ENCODE measurements at regions not wholly inside any gene's neighbourhood (a gene's known extent, or its start where the extent isn't known, plus 50 kb on each side); places are given as distances from the start of the nearest gene placed in this dataset.

DNA sequence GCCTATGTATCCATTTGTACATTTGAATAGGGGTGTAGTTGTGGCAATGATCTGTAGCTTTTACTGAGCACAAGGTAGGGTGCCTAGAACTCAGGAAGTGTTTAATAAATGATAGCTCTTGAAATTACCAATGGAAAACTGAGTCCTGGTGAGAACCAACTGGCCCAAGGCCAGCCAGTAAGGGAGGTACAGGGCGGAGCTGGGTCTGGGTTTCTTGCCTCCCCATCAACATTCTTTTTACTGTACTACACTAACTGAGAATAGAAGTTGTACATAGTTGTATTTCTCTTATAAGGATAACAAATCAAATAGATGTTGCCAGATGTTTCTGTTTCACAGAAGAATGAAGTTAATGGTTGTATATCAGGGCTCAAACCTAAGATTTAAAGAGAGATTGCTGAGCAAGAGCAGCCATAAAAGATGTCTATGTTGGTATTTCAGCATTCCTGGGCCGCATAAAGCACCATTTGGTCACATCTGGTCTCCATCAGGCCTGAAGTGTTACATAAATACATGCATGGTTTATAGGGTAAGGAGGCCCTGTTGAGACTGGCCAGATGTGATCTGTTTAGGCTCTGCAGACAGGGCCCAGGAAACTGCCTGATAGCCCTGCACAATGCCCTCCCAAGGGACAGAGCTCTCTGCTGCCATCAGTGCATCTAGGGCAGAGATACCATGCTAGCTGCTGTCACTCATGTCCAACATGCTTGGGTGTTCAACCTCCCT is 210.5 kb downstream of the NXNL2 start:
- TF ChIP-seq POLR2A (IDR thresholded peaks at IDR 0.05; ENCODE audit: extremely low read depth, insufficient read length) (no peak), MYC (IDR thresholded peaks at IDR 0.05; ENCODE audit: low read depth, low read length) (no peak)
- TF ChIP-seq, protein P1, sequence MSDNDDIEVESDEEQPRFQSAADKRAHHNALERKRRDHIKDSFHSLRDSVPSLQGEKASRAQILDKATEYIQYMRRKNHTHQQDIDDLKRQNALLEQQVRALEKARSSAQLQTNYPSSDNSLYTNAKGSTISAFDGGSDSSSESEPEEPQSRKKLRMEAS (IDR thresholded peaks at IDR 0.05; ENCODE audit: low read depth, low read length) = no peak
- TF ChIP-seq, protein P2, sequence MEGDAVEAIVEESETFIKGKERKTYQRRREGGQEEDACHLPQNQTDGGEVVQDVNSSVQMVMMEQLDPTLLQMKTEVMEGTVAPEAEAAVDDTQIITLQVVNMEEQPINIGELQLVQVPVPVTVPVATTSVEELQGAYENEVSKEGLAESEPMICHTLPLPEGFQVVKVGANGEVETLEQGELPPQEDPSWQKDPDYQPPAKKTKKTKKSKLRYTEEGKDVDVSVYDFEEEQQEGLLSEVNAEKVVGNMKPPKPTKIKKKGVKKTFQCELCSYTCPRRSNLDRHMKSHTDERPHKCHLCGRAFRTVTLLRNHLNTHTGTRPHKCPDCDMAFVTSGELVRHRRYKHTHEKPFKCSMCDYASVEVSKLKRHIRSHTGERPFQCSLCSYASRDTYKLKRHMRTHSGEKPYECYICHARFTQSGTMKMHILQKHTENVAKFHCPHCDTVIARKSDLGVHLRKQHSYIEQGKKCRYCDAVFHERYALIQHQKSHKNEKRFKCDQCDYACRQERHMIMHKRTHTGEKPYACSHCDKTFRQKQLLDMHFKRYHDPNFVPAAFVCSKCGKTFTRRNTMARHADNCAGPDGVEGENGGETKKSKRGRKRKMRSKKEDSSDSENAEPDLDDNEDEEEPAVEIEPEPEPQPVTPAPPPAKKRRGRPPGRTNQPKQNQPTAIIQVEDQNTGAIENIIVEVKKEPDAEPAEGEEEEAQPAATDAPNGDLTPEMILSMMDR (IDR thresholded peaks at IDR 0.05; ENCODE audit: low read depth, low read length) = no peak
- no peak overlapping the region for H3K4me3 ChIP-seq (ENCODE audit: low read depth, low read length)
- DNase-seq (ENCODE audit: low read depth) = peak; percentile 28

DNA sequence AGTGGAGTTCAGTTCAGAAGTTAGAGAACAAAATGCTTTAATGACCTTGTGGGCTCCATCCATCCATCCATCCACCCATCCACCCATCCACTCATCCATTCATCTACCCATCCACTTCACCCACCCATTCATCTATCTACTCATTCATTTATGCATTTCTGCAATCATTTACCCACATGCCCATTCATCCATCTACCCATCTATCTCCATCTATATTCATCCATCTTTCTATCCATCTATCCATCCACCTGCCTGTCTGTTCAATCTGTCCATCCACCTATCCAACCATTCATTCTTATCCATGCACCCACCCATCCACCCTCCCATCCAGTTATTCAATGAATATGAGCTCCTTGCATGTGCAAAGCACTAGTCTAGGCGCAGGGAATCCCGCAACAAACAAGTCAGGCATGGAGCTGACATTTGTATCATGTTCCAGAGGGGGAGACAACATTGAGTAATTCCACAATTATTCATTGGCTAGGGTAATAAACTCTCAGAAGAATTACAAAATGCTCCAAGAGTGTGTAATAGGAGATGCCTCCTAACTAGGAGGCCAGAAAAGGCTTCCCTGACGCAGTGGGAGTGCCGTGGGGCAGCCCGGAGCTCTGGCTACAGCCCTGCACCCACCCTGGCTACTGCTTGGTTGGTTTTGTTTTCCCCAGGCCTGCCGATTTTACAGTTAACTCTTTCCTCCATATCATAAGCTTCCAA is 211.2 kb downstream of the NXNL2 start:
- TF ChIP-seq POLR2A (IDR thresholded peaks at IDR 0.05; ENCODE audit: extremely low read depth, insufficient read length) (no peak), MYC (IDR thresholded peaks at IDR 0.05; ENCODE audit: low read depth, low read length) (no peak)
- TF ChIP-seq, protein P1 (IDR thresholded peaks at IDR 0.05; ENCODE audit: low read depth, low read length) = no peak
- TF ChIP-seq, protein P2 (IDR thresholded peaks at IDR 0.05; ENCODE audit: low read depth, low read length) = no peak

DNA sequence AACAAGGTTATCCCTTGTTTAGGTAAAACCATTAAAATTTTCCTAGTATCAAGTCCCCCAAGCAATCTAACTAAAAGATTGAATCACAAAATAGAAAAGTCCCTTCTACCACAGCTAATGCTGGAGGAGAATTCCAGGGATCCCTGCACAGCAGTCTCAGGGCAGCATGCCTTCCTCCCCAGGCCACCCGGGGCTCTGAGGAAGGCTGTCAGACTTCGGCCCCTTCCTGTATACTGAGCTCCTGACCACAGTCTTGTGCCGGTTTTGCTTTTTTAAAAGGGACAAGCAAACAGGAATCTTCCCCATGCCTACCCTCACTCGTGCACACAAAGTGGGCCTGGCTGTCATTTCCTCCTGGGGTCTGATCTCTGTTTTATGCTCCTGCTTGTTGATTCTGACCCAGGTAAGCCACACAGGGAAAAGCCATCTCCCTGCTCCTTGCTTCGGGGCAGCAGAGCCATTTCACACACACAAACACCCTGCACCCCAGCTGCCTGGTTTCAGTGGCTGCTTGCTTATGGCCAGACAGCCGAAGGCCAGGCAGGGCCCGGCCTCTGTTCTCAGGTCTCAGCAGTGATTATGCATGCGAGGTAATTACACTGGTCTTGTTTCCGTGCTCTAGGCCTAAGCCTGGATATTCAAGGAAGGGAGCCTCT is 211.9 kb downstream of the NXNL2 start:
- H3K4me3 ChIP-seq (ENCODE audit: low read depth, low read length) = no peak overlapping the region
- peak; percentile 41 for DNase-seq (ENCODE audit: low read depth)
- TF ChIP-seq POLR2A (IDR thresholded peaks at IDR 0.05; ENCODE audit: extremely low read depth, insufficient read length) (no peak), MYC (IDR thresholded peaks at IDR 0.05; ENCODE audit: low read depth, low read length) (no peak)
- TF ChIP-seq, protein P1 (IDR thresholded peaks at IDR 0.05; ENCODE audit: low read depth, low read length) = 0 out of 2 replicates have a peak, but pooled peaks have one; percentile 20
- TF ChIP-seq, protein P2 (IDR thresholded peaks at IDR 0.05; ENCODE audit: low read depth, low read length) = no peak

More for the DNA sequence above, 211.2 kb downstream of the NXNL2 start:
- H3K4me3 ChIP-seq (ENCODE audit: low read depth, low read length) = no peak overlapping the region
- no peak for DNase-seq (ENCODE audit: low read depth)

DNA sequence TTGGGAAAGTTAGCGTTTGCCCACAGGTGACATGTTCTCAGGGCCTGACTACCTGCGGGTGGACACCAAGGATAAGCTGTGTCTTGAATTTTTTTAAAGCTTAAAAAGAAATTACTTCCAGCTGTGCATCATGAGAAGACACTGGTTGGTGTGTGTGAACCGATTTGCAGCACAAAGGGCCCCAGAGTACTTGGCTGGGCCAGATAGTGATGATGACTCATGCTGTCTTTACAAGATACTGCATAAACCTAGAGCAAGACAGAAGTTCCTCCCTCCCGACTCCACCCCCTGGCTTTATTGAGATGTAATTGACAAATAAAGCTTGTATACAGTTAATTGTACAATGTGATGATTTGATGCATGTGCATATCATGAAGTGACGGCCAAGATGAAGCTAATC is 212.8 kb downstream of the NXNL2 start:
- TF ChIP-seq MYC (IDR thresholded peaks at IDR 0.05; ENCODE audit: low read depth, low read length) = no peak
- TF ChIP-seq, protein P1 (IDR thresholded peaks at IDR 0.05; ENCODE audit: low read depth, low read length) = no peak
- peak; percentile 86 for DNase-seq (ENCODE audit: low read depth)
- no peak overlapping the region for H3K4me3 ChIP-seq (ENCODE audit: low read depth, low read length)

DNA sequence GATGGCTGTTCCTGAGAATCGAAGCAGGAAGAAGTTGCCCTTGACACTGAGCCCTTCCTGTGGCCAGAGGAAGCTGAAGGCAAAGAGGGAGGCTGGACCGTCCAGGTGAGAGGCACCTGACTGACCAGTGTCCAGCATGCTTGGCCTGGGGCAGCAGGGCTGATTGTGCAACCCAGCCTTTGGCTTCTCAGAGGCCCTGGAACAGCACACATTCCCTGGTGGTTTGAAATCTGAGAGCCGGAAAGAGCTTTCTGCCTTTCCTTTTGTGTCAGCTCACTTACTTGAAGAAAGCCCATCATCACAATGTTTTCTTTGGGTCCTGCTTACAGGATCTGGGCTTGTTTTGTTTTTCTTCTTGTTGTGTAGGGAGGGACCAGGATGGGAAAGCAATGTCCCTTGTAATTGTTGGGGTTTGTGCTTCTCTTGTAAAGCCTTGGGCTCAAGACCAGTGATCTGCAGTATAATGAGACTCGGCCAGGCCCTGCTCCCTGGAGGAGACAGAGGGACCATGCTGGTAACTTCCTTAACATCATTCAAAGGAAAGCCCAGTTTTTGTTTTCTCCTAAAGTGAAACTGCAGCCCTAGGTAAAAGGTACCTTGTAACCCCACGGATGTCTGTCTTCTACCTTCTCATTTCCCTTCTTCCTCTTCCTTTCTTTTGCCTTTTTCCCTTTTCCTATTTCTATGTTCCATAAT is 213.7 kb downstream of the NXNL2 start:
- no peak overlapping the region for H3K4me3 ChIP-seq (ENCODE audit: low read depth, low read length)

More for the DNA sequence above, 213.7 kb downstream of the NXNL2 start:
- TF ChIP-seq, protein P2 (IDR thresholded peaks at IDR 0.05; ENCODE audit: low read depth, low read length) = no peak
- TF ChIP-seq POLR2A (IDR thresholded peaks at IDR 0.05; ENCODE audit: extremely low read depth, insufficient read length) (no peak), MYC (IDR thresholded peaks at IDR 0.05; ENCODE audit: low read depth, low read length) (no peak)
- TF ChIP-seq, protein P1 (IDR thresholded peaks at IDR 0.05; ENCODE audit: low read depth, low read length) = no peak
- no peak for DNase-seq (ENCODE audit: low read depth)

All from NB4 (cell line).